ENCODE measurements at regions not wholly inside any gene's neighbourhood (a gene's known extent, or its start where the extent isn't known, plus 50 kb on each side); places are given as distances from the start of the nearest gene placed in this dataset.
"Not testable (repeated sequence)": the region's sequence is repeated elsewhere in the genome, so short reads cannot be mapped to it uniquely, and the experiment has no call there.

- Mint-ChIP-seq H3K9me3 (no peaks in the 10 kb centered on the region), H3K27me3 (ENCODE audit: insufficient read depth) (peaks cover 2% of the 10 kb centered on the region), H3K36me3 (ENCODE audit: low read depth) (no peaks in the 10 kb centered on the region), H3K4me3 (no peak overlapping the region), H3K4me1 (ENCODE audit: low read depth) (no peaks in the 10 kb centered on the region), H3K27ac (no peak overlapping the region)
- DNase-seq (ENCODE audit: low spot score) = no peak
- intact Hi-C loops (cut with micrococcal nuclease) = no loop called here
Observed at GRCh38 chr3:110865934-110866333, 205.7 kb upstream of the NECTIN3 start.

- intact Hi-C loops (cut with micrococcal nuclease) = no loop called here
- Mint-ChIP-seq H3K27ac (no peak overlapping the region), H3K4me3 (no peak overlapping the region), H3K4me1 (ENCODE audit: low read depth) (no peaks in the 10 kb centered on the region), H3K9me3 (no peaks in the 10 kb centered on the region), H3K27me3 (ENCODE audit: insufficient read depth) (peaks cover 2% of the 10 kb centered on the region), H3K36me3 (ENCODE audit: low read depth) (no peaks in the 10 kb centered on the region)
- DNase-seq (ENCODE audit: low spot score) = no peak
Observed at GRCh38 chr3:110868106-110868505, 203.5 kb upstream of the NECTIN3 start.

- no peak overlapping the region for H3K4me3 Mint-ChIP-seq
- peaks cover 2% of the 10 kb centered on the region for H3K27me3 Mint-ChIP-seq (ENCODE audit: insufficient read depth)
- DNase-seq (ENCODE audit: low spot score) = no peak
- no peaks in the 10 kb centered on the region for H3K4me1 Mint-ChIP-seq (ENCODE audit: low read depth)
- H3K36me3 Mint-ChIP-seq (ENCODE audit: low read depth) = no peaks in the 10 kb centered on the region
- intact Hi-C loops (cut with micrococcal nuclease) = no loop called here
- no peaks in the 10 kb centered on the region for H3K9me3 Mint-ChIP-seq
- H3K27ac Mint-ChIP-seq = no peak overlapping the region
Observed at GRCh38 chr3:110869736-110870135, 201.9 kb upstream of the NECTIN3 start.

- Mint-ChIP-seq H3K9me3 (no peaks in the 10 kb centered on the region), H3K4me3 (no peak overlapping the region), H3K4me1 (ENCODE audit: low read depth) (no peaks in the 10 kb centered on the region), H3K27me3 (ENCODE audit: insufficient read depth) (peaks cover 2% of the 10 kb centered on the region), H3K27ac (no peak overlapping the region), H3K36me3 (ENCODE audit: low read depth) (no peaks in the 10 kb centered on the region)
- intact Hi-C loops (cut with micrococcal nuclease) = no loop called here
- DNase-seq (ENCODE audit: low spot score) = no peak
Observed at GRCh38 chr3:110871869-110872268, 199.7 kb upstream of the NECTIN3 start.

- intact Hi-C loops (cut with micrococcal nuclease) = no loop called here
- H3K27me3 Mint-ChIP-seq (ENCODE audit: insufficient read depth) = no peaks in the 10 kb centered on the region
- H3K9me3 Mint-ChIP-seq = no peaks in the 10 kb centered on the region
- no peak for DNase-seq (ENCODE audit: low spot score)
- H3K4me3 Mint-ChIP-seq = no peak overlapping the region
- H3K36me3 Mint-ChIP-seq (ENCODE audit: low read depth) = no peaks in the 10 kb centered on the region
- H3K4me1 Mint-ChIP-seq (ENCODE audit: low read depth) = no peaks in the 10 kb centered on the region
- H3K27ac Mint-ChIP-seq = no peak overlapping the region
Observed at GRCh38 chr3:110878692-110879091, 192.9 kb upstream of the NECTIN3 start.

- no peak overlapping the region for H3K4me3 Mint-ChIP-seq
- H3K4me1 Mint-ChIP-seq (ENCODE audit: low read depth) = no peaks in the 10 kb centered on the region
- intact Hi-C loops (cut with micrococcal nuclease) = no loop called here
- no peaks in the 10 kb centered on the region for H3K36me3 Mint-ChIP-seq (ENCODE audit: low read depth)
- DNase-seq (ENCODE audit: low spot score) = no peak
- H3K27ac Mint-ChIP-seq = no peak overlapping the region
- no peaks in the 10 kb centered on the region for H3K9me3 Mint-ChIP-seq
- H3K27me3 Mint-ChIP-seq (ENCODE audit: insufficient read depth) = no peaks in the 10 kb centered on the region
Observed at GRCh38 chr3:110881069-110881468, 190.5 kb upstream of the NECTIN3 start.

- intact Hi-C loops (cut with micrococcal nuclease) = no loop called here
- Mint-ChIP-seq H3K36me3 (ENCODE audit: low read depth) (no peaks in the 10 kb centered on the region), H3K4me3 (no peak overlapping the region), H3K27me3 (ENCODE audit: insufficient read depth) (no peaks in the 10 kb centered on the region), H3K9me3 (no peaks in the 10 kb centered on the region), H3K27ac (no peak overlapping the region), H3K4me1 (ENCODE audit: low read depth) (no peaks in the 10 kb centered on the region)
- DNase-seq (ENCODE audit: low spot score) = no peak
Observed at GRCh38 chr3:110886222-110886893, 185.3 kb upstream of the NECTIN3 start.

- H3K27me3 Mint-ChIP-seq (ENCODE audit: insufficient read depth) = no peaks in the 10 kb centered on the region
- no peak for DNase-seq (ENCODE audit: low spot score)
- no peaks in the 10 kb centered on the region for H3K4me1 Mint-ChIP-seq (ENCODE audit: low read depth)
- intact Hi-C loops (cut with micrococcal nuclease) = no loop called here
- no peak overlapping the region for H3K27ac Mint-ChIP-seq
- no peak overlapping the region for H3K4me3 Mint-ChIP-seq
- H3K9me3 Mint-ChIP-seq = no peaks in the 10 kb centered on the region
- no peaks in the 10 kb centered on the region for H3K36me3 Mint-ChIP-seq (ENCODE audit: low read depth)
Observed at GRCh38 chr3:110887176-110887575, 184.4 kb upstream of the NECTIN3 start.

GRCh38 chr3:110888625-110889375 lies 182.8 kb upstream of the NECTIN3 start:
- H3K4me1 Mint-ChIP-seq (ENCODE audit: low read depth); H3K9me3 Mint-ChIP-seq; H3K4me3 Mint-ChIP-seq; H3K36me3 Mint-ChIP-seq (ENCODE audit: low read depth); intact Hi-C loops (cut with micrococcal nuclease); H3K27ac Mint-ChIP-seq; H3K27me3 Mint-ChIP-seq (ENCODE audit: insufficient read depth); DNase-seq (ENCODE audit: low spot score): not testable (repeated sequence)

GRCh38 chr3:110889376-110889699 lies 182.3 kb upstream of the NECTIN3 start:
- H3K4me3 Mint-ChIP-seq; H3K36me3 Mint-ChIP-seq (ENCODE audit: low read depth); intact Hi-C loops (cut with micrococcal nuclease): not testable (repeated sequence)

GRCh38 chr3:110894574-110894973 lies 177.0 kb upstream of the NECTIN3 start:
- no peak for DNase-seq (ENCODE audit: low spot score)
- intact Hi-C loops (cut with micrococcal nuclease) = no loop called here
- Mint-ChIP-seq H3K27me3 (ENCODE audit: insufficient read depth) (peaks cover 2% of the 10 kb centered on the region), H3K4me3 (no peak overlapping the region), H3K4me1 (ENCODE audit: low read depth) (no peaks in the 10 kb centered on the region), H3K9me3 (no peaks in the 10 kb centered on the region), H3K36me3 (ENCODE audit: low read depth) (no peaks in the 10 kb centered on the region), H3K27ac (no peak overlapping the region)

More at GRCh38 chr3:110889376-110889699, 182.3 kb upstream of the NECTIN3 start:
- not testable (repeated sequence) for DNase-seq (ENCODE audit: low spot score); H3K27ac Mint-ChIP-seq; H3K9me3 Mint-ChIP-seq; H3K27me3 Mint-ChIP-seq (ENCODE audit: insufficient read depth); H3K4me1 Mint-ChIP-seq (ENCODE audit: low read depth)

- no peaks in the 10 kb centered on the region for H3K9me3 Mint-ChIP-seq
- H3K4me1 Mint-ChIP-seq (ENCODE audit: low read depth) = no peaks in the 10 kb centered on the region
- intact Hi-C loops (cut with micrococcal nuclease) = no loop called here
- H3K36me3 Mint-ChIP-seq (ENCODE audit: low read depth) = no peaks in the 10 kb centered on the region
- peaks cover 2% of the 10 kb centered on the region for H3K27me3 Mint-ChIP-seq (ENCODE audit: insufficient read depth)
- no peak overlapping the region for H3K27ac Mint-ChIP-seq
- no peak overlapping the region for H3K4me3 Mint-ChIP-seq
- DNase-seq (ENCODE audit: low spot score) = no peak
Observed at GRCh38 chr3:110895054-110895453, 176.6 kb upstream of the NECTIN3 start.

- intact Hi-C loops (cut with micrococcal nuclease) = no loop called here
- Mint-ChIP-seq H3K27ac (no peak overlapping the region), H3K36me3 (ENCODE audit: low read depth) (no peaks in the 10 kb centered on the region), H3K4me1 (ENCODE audit: low read depth) (no peaks in the 10 kb centered on the region), H3K4me3 (no peak overlapping the region), H3K9me3 (no peaks in the 10 kb centered on the region), H3K27me3 (ENCODE audit: insufficient read depth) (peaks cover 4% of the 10 kb centered on the region)
- DNase-seq (ENCODE audit: low spot score) = no peak
Observed at GRCh38 chr3:110897046-110897445, 174.6 kb upstream of the NECTIN3 start.

Data from activated T-helper 1 cell treated with anti-CD3 and anti-CD28 coated beads, Interleukin-12 subunit alpha, Interleukin-12 subunit beta, Interleukin-2, Interleukin-4 antibody, amounts not matched to agents 30 ng/mL and 10 ng/mL and 1 ng/mL, durations not matched to agents 14 hours and 24 hours and 36 hours (primary cell).